ENCODE measurements at regions not wholly inside any gene's neighbourhood (a gene's known extent, or its start where the extent isn't known, plus 50 kb on each side); places are given as distances from the start of the nearest gene placed in this dataset.
A peak's percentile ranks its signal among the peaks of the same experiment; 100 is the strongest.
"Not testable (repeated sequence)": the region's sequence is repeated elsewhere in the genome, so short reads cannot be mapped to it uniquely, and the experiment has no call there.

DNA sequence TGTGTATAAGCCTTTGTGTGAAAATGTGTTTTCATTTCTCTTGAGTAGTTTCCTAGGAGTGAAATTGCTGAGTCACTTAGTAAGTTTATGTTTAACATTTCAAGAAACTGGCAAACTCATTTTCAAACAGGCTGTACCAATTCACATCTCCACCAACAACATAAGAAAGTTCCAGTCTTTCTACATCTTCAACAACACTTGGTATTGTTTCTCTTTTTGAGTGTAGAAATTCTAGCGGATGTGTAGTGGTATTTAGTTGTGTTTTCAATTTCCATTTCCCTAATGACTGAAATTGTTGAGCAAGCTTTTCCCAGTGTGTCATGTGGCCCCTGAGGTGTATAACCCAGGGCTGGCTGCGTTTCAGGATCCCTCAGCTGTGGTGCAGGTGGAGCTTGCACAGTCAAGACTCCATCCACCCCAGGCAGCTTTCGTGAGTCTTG, 258.5 kb downstream of the PDCD6IP start:
- H3K4me2 ChIP-seq, result no peak overlapping the region
- no peak overlapping the region for H3K4me3 ChIP-seq
- H3K79me2 ChIP-seq (replicated peaks; ENCODE audit: insufficient read depth), result no peaks in the 10 kb centered on the region
- peak overlapping the region; percentile 65; the same call in 1 of the 2 replicates for H2AFZ ChIP-seq
- H3K27me3 ChIP-seq (ENCODE audit: insufficient read depth), result no peaks in the 10 kb centered on the region
- H3K27ac Mint-ChIP-seq, result no peak overlapping the region
- no peak overlapping the region for H3K27ac ChIP-seq (ENCODE audit: low read depth)
- no peaks in the 10 kb centered on the region for H3K27me3 Mint-ChIP-seq (ENCODE audit: insufficient read depth, low read depth, poor library complexity)
- DNase-seq (ENCODE audit: low spot score), result no peak
- H3K4me1 Mint-ChIP-seq, result 0 out of 3 replicates have a peak, but pooled peaks cover 3% of the 10 kb centered on the region
- H4K20me1 ChIP-seq (replicated peaks; ENCODE audit: insufficient read depth), result no peaks in the 10 kb centered on the region
- no peak for TF ChIP-seq NANOG (IDR thresholded peaks at IDR 0.05; ENCODE audit: borderline replicate concordance)
- TF ChIP-seq, protein P1, sequence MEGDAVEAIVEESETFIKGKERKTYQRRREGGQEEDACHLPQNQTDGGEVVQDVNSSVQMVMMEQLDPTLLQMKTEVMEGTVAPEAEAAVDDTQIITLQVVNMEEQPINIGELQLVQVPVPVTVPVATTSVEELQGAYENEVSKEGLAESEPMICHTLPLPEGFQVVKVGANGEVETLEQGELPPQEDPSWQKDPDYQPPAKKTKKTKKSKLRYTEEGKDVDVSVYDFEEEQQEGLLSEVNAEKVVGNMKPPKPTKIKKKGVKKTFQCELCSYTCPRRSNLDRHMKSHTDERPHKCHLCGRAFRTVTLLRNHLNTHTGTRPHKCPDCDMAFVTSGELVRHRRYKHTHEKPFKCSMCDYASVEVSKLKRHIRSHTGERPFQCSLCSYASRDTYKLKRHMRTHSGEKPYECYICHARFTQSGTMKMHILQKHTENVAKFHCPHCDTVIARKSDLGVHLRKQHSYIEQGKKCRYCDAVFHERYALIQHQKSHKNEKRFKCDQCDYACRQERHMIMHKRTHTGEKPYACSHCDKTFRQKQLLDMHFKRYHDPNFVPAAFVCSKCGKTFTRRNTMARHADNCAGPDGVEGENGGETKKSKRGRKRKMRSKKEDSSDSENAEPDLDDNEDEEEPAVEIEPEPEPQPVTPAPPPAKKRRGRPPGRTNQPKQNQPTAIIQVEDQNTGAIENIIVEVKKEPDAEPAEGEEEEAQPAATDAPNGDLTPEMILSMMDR (conservative IDR thresholded peaks at IDR 0.05; ENCODE audit: low read depth in 2 of 2), result no peak
- TF ChIP-seq CREB1 (CRISPR knock-in tag; IDR thresholded peaks at IDR 0.05; ENCODE audit: low read depth), result no peak
- no peak for TF ChIP-seq EZH2phosphoT487 (IDR thresholded peaks at IDR 0.05; ENCODE audit: unreplicated experiment)
- TF ChIP-seq POLR2AphosphoS5 (IDR thresholded peaks at IDR 0.05; ENCODE audit: low read depth), result no peak
- TF ChIP-seq, protein P2, sequence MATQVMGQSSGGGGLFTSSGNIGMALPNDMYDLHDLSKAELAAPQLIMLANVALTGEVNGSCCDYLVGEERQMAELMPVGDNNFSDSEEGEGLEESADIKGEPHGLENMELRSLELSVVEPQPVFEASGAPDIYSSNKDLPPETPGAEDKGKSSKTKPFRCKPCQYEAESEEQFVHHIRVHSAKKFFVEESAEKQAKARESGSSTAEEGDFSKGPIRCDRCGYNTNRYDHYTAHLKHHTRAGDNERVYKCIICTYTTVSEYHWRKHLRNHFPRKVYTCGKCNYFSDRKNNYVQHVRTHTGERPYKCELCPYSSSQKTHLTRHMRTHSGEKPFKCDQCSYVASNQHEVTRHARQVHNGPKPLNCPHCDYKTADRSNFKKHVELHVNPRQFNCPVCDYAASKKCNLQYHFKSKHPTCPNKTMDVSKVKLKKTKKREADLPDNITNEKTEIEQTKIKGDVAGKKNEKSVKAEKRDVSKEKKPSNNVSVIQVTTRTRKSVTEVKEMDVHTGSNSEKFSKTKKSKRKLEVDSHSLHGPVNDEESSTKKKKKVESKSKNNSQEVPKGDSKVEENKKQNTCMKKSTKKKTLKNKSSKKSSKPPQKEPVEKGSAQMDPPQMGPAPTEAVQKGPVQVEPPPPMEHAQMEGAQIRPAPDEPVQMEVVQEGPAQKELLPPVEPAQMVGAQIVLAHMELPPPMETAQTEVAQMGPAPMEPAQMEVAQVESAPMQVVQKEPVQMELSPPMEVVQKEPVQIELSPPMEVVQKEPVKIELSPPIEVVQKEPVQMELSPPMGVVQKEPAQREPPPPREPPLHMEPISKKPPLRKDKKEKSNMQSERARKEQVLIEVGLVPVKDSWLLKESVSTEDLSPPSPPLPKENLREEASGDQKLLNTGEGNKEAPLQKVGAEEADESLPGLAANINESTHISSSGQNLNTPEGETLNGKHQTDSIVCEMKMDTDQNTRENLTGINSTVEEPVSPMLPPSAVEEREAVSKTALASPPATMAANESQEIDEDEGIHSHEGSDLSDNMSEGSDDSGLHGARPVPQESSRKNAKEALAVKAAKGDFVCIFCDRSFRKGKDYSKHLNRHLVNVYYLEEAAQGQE (IDR thresholded peaks at IDR 0.05; ENCODE audit: unreplicated experiment), result no peak
- TF ChIP-seq EZH2 (IDR thresholded peaks at IDR 0.05; ENCODE audit: low read depth, unreplicated experiment), result no peak
- TF ChIP-seq, protein P3, sequence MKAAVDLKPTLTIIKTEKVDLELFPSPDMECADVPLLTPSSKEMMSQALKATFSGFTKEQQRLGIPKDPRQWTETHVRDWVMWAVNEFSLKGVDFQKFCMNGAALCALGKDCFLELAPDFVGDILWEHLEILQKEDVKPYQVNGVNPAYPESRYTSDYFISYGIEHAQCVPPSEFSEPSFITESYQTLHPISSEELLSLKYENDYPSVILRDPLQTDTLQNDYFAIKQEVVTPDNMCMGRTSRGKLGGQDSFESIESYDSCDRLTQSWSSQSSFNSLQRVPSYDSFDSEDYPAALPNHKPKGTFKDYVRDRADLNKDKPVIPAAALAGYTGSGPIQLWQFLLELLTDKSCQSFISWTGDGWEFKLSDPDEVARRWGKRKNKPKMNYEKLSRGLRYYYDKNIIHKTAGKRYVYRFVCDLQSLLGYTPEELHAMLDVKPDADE (IDR thresholded peaks at IDR 0.05), result no peak
- TF ChIP-seq ZNF114 (CRISPR knock-in tag; IDR thresholded peaks at IDR 0.05), result no peak
- no peaks in the 10 kb centered on the region for H3K4me1 ChIP-seq (ENCODE audit: insufficient read depth)
- no peak overlapping the region for H3K4me3 Mint-ChIP-seq
- peaks cover 12% of the 10 kb centered on the region for H3K9me3 Mint-ChIP-seq
- no peak for ATAC-seq
- no peaks in the 10 kb centered on the region for H3F3A ChIP-seq (replicated peaks; ENCODE audit: low read depth)
- no peaks in the 10 kb centered on the region for H3K36me3 ChIP-seq (ENCODE audit: insufficient read depth)
- H3K9me2 ChIP-seq (ENCODE audit: insufficient read depth), result no peaks in the 10 kb centered on the region
- peaks cover 3% of the 10 kb centered on the region; the same call in 1 of the 3 replicates for H3K36me3 Mint-ChIP-seq (ENCODE audit: low read depth)

DNA sequence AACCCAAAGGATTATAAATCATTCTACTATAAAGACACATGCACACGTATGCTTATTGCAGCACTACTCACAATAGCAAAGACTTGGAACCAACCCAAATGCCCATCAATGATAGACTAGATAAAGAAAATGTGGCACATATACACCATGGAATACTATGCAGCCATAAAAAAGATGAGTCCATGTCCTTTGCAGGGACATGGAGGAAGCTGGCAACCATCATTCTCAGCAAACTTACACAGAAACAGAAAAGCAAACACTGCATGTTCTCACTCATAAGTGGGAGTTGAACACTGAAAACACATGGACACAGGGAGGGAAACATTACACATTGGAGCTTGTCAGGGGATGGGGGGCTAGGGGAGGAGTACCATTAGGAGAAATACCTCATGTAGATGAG, 262.6 kb downstream of the PDCD6IP start:
- H3K27me3 ChIP-seq (ENCODE audit: insufficient read depth); H3K36me3 Mint-ChIP-seq (ENCODE audit: low read depth); H3K36me3 ChIP-seq (ENCODE audit: insufficient read depth); H4K20me1 ChIP-seq (replicated peaks; ENCODE audit: insufficient read depth); H3K27ac Mint-ChIP-seq; H2AFZ ChIP-seq; H3K27ac ChIP-seq (ENCODE audit: low read depth); H3K4me3 Mint-ChIP-seq; H3K9me2 ChIP-seq (ENCODE audit: insufficient read depth); H3K79me2 ChIP-seq (replicated peaks; ENCODE audit: insufficient read depth); H3K4me1 ChIP-seq (ENCODE audit: insufficient read depth); H3K4me1 Mint-ChIP-seq; H3K27me3 Mint-ChIP-seq (ENCODE audit: insufficient read depth, low read depth, poor library complexity); DNase-seq (ENCODE audit: low spot score); ATAC-seq; H3K4me2 ChIP-seq; H3F3A ChIP-seq (replicated peaks; ENCODE audit: low read depth); H3K4me3 ChIP-seq: not testable (repeated sequence)
- peaks cover 12% of the 10 kb centered on the region for H3K9me3 Mint-ChIP-seq

Measured in GM23338 (cell line).